Activated CD8-positive, alpha-beta memory T cell treated with anti-CD3 and anti-CD28 coated beads, Interleukin-2, amount 50 U/mL, for 48 hours (primary cell): ENCODE measurements at regions not wholly inside any gene's neighbourhood (a gene's known extent, or its start where the extent isn't known, plus 50 kb on each side); places are given as distances from the start of the nearest gene placed in this dataset.
"Not testable (repeated sequence)": the region's sequence is repeated elsewhere in the genome, so short reads cannot be mapped to it uniquely, and the experiment has no call there.

Experiments
- DNase-seq: peaks from one replicate; pipeline ENCODE4 v3.0.0-alpha.2; 2020

DNA sequence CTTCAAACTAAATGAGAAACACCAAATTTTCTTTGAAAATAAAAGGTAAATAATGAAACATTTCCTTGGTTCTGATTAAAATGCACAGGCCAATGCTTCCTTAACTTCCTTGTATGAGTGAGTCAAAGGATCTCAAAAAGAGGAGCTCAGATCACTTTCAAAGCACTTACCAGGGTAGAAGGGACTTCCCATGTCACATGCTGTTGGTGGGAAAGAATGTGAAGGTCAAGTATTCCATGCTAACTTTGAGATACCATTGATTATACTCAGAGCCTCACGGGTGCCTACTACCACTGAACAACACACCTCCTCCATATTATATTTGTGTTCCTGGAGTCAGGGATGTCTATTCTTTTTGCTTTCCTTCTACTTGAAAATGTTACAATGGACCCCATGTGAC is 233.5 kb upstream of the KIAA1217 start:
- no peak for DNase-seq

DNA sequence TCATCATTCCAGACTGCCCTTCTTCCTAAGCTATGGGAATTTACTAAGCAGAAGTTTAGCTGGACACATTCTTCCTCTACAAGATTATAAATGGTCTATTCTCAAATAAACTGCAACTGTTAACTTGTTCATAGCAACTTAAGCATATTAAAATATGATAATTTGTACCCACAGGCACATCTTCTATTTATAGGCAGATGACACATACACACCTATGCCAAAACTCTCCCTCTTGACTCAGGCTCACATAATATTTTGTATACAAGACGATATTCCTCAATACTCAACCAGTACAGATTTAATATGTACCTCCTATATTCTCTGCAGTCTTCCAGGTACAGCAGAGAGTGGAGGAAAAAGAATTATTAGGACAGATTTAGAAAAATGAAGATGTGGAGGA is 232.7 kb upstream of the KIAA1217 start:
- DNase-seq = no peak

DNA sequence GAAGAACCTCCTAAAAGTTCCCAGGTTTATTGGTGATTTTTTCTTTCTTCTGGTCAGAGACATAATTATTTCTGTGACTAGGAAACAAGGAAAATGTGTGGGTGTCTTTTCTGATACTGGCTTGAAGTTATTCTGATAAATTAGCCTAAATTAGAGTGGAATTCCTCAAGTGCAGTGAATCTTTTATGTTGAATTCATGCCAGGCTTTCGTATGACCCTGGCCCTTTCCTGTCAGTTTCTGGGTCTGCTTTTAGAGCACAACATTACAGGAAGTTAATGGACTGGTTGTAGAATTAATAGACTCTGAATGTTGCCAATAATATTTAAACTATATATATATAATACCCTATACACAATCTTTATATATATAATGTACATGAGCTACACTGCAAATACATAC is 230.6 kb upstream of the KIAA1217 start:
- no peak for DNase-seq

DNA sequence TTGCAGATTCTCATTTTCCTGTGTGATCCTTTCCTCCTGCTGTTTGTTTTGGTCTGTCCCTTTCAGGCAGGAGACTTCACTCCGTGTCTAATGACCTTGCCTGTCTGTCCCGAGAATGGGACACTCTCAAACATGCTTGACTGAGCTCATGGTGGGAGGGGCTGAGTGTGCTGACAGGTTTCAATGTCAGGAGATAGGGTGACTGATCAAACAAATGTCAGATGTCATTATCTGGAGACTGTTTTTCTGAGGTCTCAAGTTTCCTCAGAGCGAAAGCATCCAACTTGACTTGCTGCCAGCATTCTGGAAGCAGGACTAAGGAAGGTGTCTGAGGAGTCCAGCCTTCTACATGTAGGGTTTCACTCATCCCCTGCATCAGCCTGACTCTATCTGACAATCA is 228.8 kb upstream of the KIAA1217 start:
- no peak for DNase-seq

DNA sequence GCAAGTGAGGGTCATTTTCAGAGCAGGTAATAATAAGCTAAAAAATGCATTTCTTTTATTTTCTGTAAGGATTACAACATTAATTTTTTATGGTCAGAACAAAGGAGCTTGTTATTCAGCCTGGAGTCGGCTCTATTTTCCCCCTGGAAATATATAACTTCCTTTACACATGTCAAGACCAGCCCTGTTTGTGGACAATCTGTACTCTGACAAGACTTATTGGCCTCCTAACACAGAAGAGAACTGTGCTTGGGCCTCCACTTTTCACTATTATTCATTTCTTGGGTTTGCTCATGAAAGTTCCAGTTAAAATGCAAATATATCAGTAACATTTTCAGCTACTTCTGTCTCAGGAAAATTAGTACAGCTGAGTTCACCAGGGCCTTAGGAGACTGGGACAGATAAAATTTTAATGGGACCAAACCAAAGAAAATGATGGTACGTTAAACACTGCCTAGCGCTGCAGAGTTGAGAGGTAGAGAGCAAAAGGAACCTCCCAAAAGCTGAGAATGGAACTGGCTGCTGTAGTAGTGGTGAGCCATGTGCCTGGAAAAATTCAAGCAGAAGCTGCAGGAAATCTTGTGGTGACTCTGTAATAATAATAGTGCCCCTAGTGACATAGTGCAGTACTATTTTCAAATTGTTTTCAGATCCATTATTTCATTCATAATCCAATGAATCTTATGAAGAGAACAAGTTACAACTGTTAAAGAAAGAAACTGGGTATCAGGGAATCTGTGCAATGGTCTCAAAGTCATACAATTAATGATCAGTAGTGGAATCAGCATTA is 227.2 kb upstream of the KIAA1217 start:
- no peak for DNase-seq

DNA sequence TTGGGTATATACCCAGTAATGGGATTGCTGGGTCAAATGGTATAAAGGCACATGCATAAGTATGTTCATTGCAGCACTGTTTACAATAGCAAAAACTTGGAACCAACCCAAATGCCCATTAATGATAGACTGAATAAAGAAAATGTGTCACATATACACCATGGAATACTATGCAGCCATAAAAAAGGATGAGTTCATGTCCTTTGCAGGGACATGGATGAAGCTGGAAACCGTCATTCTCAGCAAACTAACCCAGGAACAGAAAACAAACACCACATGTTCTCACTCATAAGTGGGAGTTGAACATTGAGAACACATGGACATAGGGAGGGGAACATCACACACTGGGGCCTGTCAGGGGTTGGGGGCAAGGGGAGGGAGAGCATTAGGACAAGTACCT is 224.5 kb upstream of the KIAA1217 start:
- DNase-seq = not testable (repeated sequence)

DNA sequence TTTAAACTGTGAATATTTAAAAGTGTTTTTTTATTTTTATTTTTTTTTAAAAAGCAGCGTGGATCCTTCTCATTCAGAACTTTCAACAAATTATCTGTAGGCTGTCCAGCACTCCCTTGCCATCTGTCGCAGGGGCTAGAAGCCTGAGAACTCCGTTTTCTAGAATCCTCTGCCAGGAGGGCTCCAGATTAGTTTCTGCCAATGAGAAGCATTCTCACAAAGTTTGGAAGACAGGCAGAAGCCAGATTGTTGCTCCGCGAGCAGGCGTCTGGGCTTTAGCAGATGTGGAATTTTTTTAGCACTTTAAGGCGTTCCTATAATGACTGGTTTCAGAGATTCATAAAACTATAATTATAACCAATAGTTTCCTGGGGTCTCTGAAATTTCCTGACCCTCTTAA is 220.9 kb upstream of the KIAA1217 start:
- DNase-seq = no peak

DNA sequence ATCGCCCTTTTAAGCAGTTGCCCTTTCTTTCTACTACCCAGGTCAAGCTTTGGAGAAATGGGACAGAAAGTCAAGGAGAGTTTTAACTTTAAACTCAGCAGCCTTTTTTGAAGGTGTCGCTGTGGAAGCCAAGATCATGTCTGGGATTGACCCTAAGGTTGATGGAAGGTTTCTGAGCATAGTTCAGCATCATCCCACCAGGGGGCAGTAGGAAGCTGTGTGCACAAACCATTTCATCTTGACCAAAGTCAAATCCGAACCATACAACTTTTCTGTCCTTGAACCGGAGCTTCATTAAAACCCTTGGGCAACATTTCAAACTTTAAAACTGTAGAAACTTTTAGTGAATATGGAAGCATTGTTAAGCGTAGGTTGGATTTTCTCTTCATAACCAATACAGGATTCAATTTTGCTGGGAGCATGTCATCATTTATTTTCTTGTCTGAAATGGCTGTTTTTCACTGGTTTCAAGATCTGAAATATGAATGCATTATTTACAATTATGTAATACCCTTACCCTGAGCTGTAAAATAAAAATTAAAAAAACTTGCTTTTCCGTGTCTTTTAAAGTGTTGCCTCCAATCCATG is 214.4 kb upstream of the KIAA1217 start:
- DNase-seq = peak; percentile 64

DNA sequence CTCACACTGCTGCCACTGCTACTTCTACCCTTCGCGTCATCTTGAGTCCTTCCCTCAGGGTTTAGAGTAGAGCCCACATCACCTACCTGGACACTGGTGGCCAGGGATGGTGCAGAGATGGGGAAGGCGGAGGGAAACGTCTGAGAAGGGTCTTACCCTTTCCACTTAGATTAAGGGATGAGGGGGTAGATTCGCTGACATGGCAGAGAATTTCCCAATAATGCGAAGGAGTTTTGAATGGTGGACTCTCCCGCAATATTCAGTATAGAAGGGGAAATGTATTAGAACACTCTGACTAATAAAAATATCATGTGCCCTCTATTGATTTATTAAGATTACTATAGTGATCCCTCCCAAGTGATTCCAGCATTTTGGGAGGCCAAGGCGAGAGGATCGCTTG is 209.5 kb upstream of the KIAA1217 start:
- no peak for DNase-seq

DNA sequence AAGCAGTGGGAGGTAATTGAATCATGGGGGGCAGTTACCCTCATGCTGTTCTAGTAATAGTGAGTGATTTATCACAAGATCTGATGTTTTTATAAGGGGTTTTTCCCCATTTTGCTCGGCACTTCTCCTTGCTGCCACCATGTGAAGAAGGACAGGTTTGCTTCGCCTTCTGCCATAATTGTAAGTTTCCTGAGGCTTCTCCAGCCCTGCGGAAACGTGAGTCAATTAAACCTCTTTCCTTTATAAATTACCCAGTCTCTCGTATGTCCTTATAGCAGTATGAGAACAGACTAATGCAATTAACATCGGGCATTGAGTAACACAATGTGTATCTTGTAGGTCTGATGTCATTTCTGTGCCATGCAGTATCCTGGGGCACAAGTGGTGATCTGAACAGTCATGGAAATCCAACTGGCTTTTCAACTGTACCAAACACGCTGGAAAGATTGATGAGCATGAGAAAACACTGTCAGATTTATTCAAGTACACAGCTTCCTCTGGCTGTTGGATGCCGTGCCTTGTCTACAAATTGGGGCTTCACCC is 208.6 kb upstream of the KIAA1217 start:
- no peak for DNase-seq

DNA sequence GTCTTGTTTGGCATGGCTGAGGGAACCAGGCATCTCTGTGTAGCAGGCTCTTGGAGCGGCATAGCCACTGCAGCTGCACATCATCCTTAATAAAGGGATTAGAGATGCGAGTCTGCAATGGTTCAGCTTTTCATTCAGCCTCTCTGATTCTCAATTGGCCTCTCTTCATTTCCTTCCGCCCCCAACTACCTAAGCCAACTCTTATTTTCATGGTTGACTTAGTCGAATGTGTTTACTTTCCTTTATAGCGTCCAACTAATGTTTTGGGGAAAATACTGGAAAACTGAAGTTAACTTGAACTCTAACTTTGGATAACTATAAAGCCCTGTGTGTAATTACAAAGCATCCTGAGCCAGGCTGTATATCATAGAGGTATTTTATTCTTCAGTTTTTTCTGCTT is 202.2 kb upstream of the KIAA1217 start:
- DNase-seq = no peak

DNA sequence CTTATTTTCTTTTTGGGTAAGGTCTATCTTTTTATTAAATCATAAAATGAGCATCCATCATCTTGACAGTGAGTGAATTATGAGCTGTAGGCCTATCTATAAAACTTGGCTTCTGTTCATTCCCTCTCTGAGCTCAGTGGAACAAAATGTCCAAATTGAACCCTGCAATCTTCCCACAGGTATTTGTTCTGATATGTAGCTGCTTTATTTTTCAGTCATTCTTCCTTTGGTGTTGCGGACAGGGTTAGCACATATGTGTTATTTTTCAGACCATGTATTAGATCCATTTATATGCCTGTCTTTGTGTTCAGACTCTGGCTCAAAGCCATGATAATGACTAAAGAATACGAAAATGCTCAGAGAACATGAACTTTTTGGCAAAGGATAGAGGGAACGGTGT is 201.6 kb upstream of the KIAA1217 start:
- DNase-seq = no peak

DNA sequence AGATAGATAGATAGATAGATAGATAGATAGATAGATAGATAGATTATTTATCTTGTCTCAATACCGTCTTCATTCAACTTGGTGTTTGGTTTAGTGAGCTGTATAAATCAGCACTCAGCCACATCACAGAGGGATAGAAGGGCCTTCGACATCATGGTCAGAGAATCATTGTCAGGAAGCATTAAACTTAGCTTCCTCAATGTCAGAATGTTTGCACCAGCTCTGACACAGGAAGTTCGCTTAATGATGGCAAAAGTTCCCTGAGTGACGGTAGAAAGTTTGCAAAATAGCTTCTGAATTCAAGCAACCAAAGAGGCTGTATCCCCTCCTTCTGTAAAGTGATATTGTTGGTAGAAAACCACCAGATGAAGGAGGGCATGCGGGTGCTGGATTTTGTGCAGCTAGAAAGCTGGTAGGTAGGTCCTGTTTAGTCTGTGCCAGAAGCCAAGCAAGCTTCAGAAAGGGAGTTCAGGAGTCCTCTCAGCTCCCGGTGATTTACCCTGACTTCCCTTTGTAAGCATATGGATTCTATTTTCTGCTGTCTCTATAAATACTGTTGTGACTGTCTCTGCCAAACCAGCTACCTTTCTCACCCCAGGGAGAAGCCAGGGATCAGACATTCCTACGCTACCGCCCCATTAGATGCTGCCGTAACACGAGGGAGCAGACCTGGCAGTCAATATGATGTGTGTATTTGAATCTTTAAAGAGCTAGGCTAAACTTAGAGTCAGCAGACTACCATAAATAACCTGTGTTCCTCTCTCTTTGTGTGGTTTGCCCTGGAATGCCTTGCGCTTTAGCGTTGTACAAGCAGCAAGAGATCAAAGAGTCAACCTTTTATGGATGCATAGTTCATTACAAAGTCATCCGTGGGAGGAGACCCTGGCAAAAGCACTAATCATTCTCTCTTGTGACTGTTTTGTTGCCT is 200.5 kb upstream of the KIAA1217 start:
- no peak for DNase-seq

DNA sequence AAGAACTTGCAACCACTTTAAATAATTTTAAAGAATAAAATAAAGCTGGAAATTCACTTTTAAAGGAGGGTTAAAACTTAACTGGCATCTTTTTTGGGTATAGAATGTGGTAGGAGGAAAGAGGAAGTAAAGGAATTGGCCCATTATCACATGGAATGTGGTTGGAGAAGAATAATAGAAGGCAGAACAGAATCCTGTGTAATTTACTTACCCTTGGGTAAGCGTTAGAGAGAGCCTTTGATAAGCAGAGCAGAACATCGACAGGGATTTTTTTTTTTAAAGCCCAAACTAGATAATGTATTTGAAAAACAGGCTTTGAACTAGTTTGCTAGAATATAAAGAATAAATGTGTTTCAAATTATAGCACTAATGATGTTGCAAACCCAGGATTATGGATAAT is 199.8 kb upstream of the KIAA1217 start:
- no peak for DNase-seq

DNA sequence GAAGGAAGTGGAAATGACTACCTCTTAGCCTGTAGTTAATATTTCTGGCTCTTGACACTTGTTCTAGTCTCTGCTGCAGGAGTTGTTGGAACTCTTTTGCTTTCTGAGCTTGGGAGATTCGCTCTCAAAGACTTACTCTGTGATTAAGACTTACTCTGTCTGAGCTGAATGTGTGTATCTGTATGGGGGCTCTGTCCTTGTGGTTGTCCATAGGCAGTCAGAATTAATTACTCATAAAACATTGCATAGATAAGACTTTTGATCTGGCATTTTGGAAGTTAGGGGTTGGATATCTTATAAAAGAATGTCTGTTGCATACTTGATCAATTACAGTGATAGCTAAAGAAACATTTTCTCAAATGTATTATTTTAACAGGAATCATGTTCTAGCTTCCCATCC is 199.2 kb upstream of the KIAA1217 start:
- no peak for DNase-seq

DNA sequence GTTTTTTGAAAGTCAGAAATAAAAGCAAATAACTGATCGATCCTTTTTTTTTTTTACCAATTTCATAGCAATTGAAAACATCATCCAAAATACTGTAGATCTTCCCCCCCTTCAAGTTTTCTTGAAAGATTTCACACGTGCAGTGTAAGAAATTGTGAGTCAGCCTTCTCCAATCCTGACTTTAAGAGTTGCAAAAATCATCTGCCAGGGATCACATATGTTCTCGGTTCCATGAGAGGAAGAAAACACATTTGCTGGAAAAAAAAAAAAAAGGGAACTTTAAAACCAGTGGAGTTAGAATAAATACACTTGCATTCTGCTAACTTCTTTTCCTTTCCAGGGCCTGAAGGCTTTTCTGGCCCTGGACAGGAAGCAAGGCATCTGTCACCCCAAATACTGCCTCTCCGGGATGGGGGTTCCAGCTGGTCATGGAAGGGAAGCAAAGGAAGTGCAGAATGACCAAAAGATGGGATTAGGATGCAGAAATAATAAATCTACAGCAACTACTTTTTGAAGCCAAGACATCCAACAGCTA is 198.4 kb upstream of the KIAA1217 start:
- no peak for DNase-seq

DNA sequence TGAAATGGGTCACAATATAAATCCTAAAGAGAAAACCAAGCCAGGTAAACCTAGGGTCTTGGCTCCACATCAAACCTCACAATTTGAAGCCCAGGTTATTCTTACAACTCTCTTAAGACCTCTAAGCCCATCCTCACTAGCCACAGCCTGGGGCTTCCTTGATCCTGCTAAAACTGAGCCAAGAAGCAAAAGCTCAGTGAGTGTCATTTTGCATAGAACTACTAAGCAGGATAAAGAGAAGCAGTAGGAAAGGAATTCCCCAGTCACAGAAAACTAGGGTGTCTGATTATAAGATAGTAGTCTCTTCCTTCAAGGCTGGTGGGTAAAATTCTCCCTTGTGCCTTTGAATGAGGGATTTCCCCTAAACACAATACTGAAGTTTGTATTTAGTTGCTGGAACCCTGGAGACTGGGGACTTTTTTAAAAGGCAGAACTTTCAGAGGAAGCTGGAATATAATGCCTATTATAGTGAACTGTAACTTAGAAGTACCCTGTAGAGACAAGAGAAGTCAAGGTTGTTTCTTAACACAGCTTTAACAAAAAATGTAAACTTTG is 196.6 kb upstream of the KIAA1217 start:
- no peak for DNase-seq

DNA sequence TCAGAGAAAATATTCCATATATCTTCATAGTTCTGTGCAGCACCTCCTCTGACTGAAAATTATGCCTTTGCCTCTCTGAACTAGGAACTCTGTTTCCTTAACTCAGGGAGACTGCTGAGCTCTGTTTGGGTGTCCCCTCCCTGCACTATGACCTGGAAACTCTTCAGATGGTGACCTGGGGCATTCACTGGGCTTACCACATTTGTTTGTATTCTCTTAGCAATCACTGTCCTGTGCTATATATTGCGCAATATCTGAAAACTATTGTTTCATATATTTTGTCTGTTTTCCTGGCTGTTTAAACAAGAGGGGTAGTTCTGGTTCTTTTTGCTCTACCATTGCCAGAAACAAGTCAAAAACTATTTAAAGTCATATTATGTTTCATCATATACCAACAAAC is 181.8 kb upstream of the KIAA1217 start:
- no peak for DNase-seq

DNA sequence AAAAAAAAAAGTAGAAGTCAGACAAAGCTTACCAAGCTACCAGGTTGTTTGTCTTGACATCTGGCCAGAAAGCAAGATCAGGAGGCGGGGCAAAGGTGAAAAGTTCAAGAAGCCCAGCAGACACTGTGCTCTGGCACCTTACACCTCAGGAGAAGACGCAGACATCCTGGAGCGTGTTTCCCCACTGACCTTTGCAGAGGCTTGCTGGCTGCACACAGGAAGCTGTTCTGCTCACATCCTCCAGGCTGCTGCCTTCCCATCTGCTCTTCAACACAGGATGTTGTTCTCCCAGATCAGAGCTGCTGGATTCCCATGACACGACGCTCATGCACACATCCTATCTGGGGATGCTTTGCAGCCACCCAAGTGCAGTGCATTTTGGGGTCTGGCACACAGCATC is 174.4 kb upstream of the KIAA1217 start:
- DNase-seq = no peak

DNA sequence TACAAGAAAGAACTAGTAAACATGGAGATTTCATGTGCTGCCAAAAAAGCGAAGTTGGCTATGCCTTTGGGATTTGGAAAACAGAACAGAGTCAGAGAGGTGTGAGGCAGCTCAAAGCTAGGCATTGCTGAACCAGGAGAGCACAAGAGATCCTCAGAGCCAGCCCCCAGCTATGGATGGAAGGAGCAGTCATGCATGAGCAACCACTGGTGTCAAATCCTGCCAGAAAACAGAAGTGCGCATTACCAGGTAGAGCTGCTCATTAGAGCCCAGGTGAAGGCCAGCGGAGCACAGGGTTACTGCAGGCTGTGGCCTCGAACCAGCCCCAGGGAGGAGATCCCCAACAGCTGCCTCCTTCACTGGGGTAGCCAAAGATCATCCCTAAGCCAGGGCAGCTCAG is 173.2 kb upstream of the KIAA1217 start:
- no peak for DNase-seq

DNA sequence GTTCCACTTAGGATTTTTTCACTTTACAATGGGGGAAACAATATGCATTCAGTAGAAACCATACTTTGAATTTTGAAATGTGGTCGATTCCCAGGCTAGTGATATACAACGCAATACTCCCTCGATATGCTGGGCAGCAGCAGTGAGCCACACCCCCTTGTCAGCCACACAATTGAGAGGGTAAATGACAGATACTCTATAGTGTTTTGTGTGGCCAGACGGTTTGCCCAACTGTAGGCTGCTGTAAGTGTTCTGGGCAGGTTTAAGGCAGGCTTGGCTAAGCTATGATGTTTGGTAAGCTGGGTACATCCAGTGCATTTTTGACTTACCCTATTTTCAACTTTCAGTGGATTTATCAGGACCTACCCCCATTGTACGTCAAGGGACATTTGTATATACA is 169.6 kb upstream of the KIAA1217 start:
- DNase-seq = no peak

DNA sequence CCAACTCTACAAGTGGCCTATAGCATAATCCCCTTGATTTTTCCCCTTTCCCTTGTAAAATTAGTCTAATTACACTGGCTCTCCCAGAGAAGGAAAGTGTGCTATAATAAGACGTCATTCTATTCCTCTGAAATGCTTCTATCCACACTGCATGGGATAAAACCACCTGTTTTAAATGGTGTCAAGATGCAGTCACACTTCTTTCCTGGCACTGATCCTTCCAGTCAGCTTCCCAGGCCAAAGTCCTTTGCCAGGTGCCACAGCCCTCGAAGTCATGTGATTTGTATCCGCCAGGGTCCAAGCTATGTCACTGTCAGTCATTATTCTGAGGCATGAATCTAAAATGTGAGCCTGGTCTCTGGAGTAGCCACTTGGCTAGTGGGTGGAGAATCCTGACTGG is 169.0 kb upstream of the KIAA1217 start:
- no peak for DNase-seq

DNA sequence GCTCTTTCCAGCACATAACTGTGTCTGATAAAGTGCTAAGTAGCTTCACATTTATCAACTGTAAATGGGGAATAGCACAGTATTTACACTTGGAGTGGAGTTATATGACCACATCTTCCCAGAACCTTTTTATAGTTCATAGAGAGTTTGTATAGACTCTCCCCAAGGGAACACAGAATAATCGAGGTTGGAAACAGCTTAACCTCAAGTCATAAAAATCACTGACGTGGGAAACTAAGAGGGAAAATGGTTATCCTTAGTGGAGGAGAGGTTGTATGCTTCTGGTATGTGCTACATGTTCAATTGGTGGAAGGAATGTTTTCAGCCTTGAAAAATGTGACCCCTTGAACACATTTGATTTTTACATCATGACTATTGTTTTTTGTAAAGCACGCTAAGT is 167.9 kb upstream of the KIAA1217 start:
- no peak for DNase-seq
